ENCODE measurements at regions not wholly inside any gene's neighbourhood (a gene's known extent, or its start where the extent isn't known, plus 50 kb on each side); places are given as distances from the start of the nearest gene placed in this dataset.
A peak's percentile ranks its signal among the peaks of the same experiment; 100 is the strongest.

DNA sequence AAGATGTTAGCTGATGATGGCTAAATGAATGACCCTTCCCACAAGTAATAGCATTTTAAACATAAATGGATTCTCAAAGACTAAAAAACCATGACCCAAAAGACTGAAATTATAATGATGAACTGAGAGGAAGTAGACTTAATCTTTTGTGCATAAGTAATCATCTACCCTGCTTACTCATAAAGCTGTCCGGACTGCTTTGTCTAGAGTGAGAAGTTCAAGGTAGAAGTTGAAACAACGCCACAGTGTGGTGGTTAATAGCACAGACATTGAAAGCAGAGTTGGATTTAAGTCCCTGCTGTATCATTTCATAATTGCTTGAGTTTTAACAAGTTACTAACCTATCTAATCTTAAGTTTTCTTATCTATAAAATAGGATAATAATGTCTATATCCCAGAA lies 346.6 kb downstream of the CENPC start:
- TF ChIP-seq, protein P1, sequence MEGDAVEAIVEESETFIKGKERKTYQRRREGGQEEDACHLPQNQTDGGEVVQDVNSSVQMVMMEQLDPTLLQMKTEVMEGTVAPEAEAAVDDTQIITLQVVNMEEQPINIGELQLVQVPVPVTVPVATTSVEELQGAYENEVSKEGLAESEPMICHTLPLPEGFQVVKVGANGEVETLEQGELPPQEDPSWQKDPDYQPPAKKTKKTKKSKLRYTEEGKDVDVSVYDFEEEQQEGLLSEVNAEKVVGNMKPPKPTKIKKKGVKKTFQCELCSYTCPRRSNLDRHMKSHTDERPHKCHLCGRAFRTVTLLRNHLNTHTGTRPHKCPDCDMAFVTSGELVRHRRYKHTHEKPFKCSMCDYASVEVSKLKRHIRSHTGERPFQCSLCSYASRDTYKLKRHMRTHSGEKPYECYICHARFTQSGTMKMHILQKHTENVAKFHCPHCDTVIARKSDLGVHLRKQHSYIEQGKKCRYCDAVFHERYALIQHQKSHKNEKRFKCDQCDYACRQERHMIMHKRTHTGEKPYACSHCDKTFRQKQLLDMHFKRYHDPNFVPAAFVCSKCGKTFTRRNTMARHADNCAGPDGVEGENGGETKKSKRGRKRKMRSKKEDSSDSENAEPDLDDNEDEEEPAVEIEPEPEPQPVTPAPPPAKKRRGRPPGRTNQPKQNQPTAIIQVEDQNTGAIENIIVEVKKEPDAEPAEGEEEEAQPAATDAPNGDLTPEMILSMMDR (IDR thresholded peaks at IDR 0.05; ENCODE audit: insufficient read depth, low read depth, low read length), result peak; percentile 32
- no peak for TF ChIP-seq EZH2 (IDR thresholded peaks at IDR 0.05; ENCODE audit: insufficient read depth, low read length)

Measured in astrocyte (in vitro differentiated cells and primary cell).